ENCODE measurements at regions not wholly inside any gene's neighbourhood (a gene's known extent, or its start where the extent isn't known, plus 50 kb on each side); places are given as distances from the start of the nearest gene placed in this dataset.
"Not testable (repeated sequence)": the region's sequence is repeated elsewhere in the genome, so short reads cannot be mapped to it uniquely, and the experiment has no call there.

DNA sequence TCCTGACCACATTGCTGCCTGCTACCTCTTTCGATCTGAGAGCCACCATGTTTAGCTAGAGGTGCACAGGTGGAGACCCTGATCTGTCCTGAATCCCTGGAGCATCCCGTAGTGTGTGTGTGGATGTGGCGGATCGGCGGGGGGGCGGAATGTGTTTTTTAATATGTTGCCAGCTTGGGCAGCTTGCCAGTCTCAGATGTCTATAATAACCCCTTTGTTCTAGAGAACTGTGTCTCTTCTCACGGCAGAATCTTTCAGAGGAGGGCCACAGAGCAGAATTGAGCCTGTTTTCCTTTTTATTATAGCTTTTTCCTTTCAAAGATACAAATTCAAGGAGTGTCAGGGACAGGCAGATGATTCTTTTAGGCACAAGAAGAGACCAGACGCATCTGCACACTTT lies 934.1 kb upstream of the KLHL29 start:
- Mint-ChIP-seq H3K4me3 (no peak overlapping the region), H3K4me1 (ENCODE audit: low read depth) (no peaks in the 10 kb centered on the region), H3K27ac (no peak overlapping the region), H3K36me3 (ENCODE audit: low read depth) (no peaks in the 10 kb centered on the region), H3K27me3 (no peaks in the 10 kb centered on the region), H3K9me3 (peaks cover 5% of the 10 kb centered on the region)
- DNase-seq = no peak

GRCh38 chr2:22454826-22455485 lies 930.0 kb upstream of the KLHL29 start:
- no peak overlapping the region for H3K27ac Mint-ChIP-seq
- H3K27me3 Mint-ChIP-seq = no peaks in the 10 kb centered on the region
- no peaks in the 10 kb centered on the region for H3K36me3 Mint-ChIP-seq (ENCODE audit: low read depth)
- no peaks in the 10 kb centered on the region for H3K4me1 Mint-ChIP-seq (ENCODE audit: low read depth)
- H3K9me3 Mint-ChIP-seq = peaks cover 2% of the 10 kb centered on the region
- no peak overlapping the region for H3K4me3 Mint-ChIP-seq
- no peak for DNase-seq

GRCh38 chr2:22458440-22458839 lies 926.5 kb upstream of the KLHL29 start:
- no peak for DNase-seq
- H3K9me3 Mint-ChIP-seq = peaks cover 2% of the 10 kb centered on the region
- H3K36me3 Mint-ChIP-seq (ENCODE audit: low read depth) = no peaks in the 10 kb centered on the region
- H3K27ac Mint-ChIP-seq = no peak overlapping the region
- H3K4me1 Mint-ChIP-seq (ENCODE audit: low read depth) = no peaks in the 10 kb centered on the region
- H3K27me3 Mint-ChIP-seq = no peaks in the 10 kb centered on the region
- H3K4me3 Mint-ChIP-seq = no peak overlapping the region

DNA sequence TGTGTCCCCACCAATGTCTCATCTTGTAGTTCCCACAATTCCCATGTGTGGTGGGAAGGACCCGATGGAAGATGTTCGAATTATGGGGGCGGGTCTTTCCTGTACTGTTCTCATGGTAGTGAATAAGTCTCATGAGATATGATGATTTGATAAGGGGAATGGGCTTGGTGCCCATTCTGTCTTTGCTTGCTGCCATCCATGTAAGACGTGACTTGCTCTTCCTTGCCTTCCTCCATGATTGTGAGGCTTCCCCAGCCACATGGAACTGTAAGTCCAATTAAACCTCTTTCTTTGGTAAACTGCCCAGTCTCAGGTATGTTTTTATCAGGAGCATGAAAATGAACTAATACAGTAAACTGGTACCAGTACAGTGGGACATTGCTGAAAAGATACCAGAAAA lies 909.9 kb upstream of the KLHL29 start:
- not testable (repeated sequence) for H3K27me3 Mint-ChIP-seq; H3K36me3 Mint-ChIP-seq (ENCODE audit: low read depth); H3K27ac Mint-ChIP-seq

DNA sequence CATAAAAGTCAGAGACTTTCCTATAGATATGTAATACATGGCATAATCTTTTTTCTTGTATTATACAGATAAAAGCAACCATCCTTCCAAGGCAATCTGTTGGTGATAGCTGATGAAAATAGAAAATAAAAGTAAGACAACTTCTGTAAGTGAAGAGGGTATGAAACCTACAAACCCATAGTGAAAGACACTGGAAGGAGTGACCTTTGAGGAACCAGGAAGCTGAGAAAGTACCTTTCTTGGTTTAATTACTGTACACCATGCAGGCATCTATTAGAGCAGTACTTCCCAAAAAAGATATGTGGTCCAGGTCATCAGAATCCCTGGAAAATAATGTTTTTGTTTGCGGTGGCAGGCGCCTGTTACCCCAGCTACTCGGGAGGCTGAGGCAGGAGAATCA lies 906.6 kb upstream of the KLHL29 start:
- no peaks in the 10 kb centered on the region for H3K36me3 Mint-ChIP-seq (ENCODE audit: low read depth)
- no peak overlapping the region for H3K27ac Mint-ChIP-seq
- H3K27me3 Mint-ChIP-seq = no peaks in the 10 kb centered on the region
- no peaks in the 10 kb centered on the region for H3K4me1 Mint-ChIP-seq (ENCODE audit: low read depth)
- H3K4me3 Mint-ChIP-seq = no peak overlapping the region
- no peak for DNase-seq
- peaks cover 39% of the 10 kb centered on the region for H3K9me3 Mint-ChIP-seq

More for the DNA sequence above, 909.9 kb upstream of the KLHL29 start:
- not testable (repeated sequence) for H3K4me3 Mint-ChIP-seq; H3K4me1 Mint-ChIP-seq (ENCODE audit: low read depth); DNase-seq
- peaks cover 30% of the 10 kb centered on the region for H3K9me3 Mint-ChIP-seq

DNA sequence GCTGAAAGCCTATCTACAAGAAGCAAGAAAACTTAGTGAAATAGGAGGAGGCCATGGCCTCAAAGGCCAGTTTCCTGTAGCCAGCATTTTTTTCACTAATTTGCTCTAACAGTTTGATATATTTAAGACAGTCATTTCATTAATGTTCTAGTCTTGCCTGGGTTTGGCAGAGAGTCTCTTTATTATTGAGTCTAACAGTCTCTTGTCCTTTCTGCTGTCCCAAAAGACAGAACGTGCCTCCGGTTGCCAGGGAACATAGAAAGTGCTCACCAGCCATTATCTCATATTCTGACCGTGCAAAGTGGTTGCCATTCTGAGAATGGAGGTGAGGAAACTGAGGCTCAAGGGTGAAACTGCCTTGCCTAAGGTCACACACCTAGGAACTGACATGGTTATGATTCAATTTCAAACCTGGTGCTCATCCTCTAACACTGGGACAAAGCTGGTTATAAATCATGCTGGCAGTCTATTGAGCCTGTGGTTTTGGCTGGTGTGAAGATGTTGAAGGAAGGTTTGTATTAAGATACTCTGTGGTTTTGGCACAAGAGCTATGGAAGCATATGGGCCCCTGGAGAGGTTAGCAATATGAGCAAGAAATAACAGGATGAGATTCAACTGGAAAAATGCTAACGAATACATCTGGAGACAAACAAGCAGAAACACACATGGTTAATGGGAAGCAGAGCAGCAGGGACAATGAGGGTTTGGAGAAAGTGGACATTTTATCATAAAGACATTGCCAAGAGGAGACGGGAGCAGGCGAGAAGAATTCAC lies 903.3 kb upstream of the KLHL29 start:
- Mint-ChIP-seq H3K9me3 (peaks cover 27% of the 10 kb centered on the region), H3K27me3 (no peaks in the 10 kb centered on the region), H3K36me3 (ENCODE audit: low read depth) (no peaks in the 10 kb centered on the region), H3K27ac (no peak overlapping the region), H3K4me3 (no peak overlapping the region), H3K4me1 (ENCODE audit: low read depth) (no peaks in the 10 kb centered on the region)
- no peak for DNase-seq

DNA sequence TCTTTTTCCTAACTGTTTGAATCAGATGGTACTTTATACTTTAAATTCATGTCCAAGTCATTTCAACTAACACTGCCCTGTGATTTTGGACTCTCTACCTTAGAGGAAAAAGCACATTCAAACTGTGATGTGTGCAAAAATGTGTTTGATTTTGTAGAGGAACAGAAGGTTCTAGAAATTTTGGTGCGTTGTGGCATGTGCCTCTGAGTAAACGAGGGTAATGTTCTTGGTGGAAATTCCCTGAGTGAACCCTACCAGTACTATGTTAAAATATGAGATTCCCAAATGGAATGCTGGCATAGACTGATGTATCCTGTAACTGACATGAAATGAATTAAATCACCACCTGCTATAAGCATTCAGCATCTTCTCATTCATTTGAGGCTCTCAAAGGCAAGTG lies 901.9 kb upstream of the KLHL29 start:
- Mint-ChIP-seq H3K27me3 (no peaks in the 10 kb centered on the region), H3K36me3 (ENCODE audit: low read depth) (no peaks in the 10 kb centered on the region), H3K27ac (no peak overlapping the region), H3K4me3 (no peak overlapping the region), H3K9me3 (peaks cover 15% of the 10 kb centered on the region), H3K4me1 (ENCODE audit: low read depth) (no peaks in the 10 kb centered on the region)
- DNase-seq = no peak

GRCh38 chr2:22485486-22485885 lies 899.5 kb upstream of the KLHL29 start:
- Mint-ChIP-seq H3K4me1 (ENCODE audit: low read depth) (no peaks in the 10 kb centered on the region), H3K27ac (no peak overlapping the region), H3K9me3 (peaks cover 19% of the 10 kb centered on the region), H3K27me3 (no peaks in the 10 kb centered on the region), H3K4me3 (no peak overlapping the region), H3K36me3 (ENCODE audit: low read depth) (no peaks in the 10 kb centered on the region)
- DNase-seq = no peak

- H3K36me3 Mint-ChIP-seq (ENCODE audit: low read depth) = no peaks in the 10 kb centered on the region
- peaks cover 14% of the 10 kb centered on the region for H3K9me3 Mint-ChIP-seq
- no peaks in the 10 kb centered on the region for H3K27me3 Mint-ChIP-seq
- H3K4me1 Mint-ChIP-seq (ENCODE audit: low read depth) = no peaks in the 10 kb centered on the region
- no peak overlapping the region for H3K27ac Mint-ChIP-seq
- no peak overlapping the region for H3K4me3 Mint-ChIP-seq
- no peak for DNase-seq
Measured at GRCh38 chr2:22486343-22486742, 898.6 kb upstream of the KLHL29 start.

DNA sequence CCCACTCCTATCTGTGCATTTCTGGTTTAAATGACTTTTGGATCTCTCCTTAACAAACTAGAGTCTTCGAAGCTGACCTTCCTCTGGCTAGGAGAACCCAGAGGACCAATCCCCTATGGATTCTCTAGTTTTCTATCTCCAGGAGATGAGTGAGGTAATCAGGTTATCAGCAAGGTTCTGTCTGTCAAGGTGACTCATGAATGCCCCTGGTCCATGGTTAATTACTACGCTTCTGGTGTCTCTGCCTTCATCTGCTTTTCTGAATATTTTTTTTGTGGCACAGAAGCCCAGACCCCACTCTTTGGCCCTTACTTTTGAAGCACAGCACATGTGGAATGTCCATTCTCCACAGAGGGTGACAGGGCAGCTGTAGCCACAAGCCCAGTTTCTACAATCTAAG lies 897.9 kb upstream of the KLHL29 start:
- no peaks in the 10 kb centered on the region for H3K4me1 Mint-ChIP-seq (ENCODE audit: low read depth)

GRCh38 chr2:22487541-22487940 lies 897.4 kb upstream of the KLHL29 start:
- no peak overlapping the region for H3K4me3 Mint-ChIP-seq
- no peaks in the 10 kb centered on the region for H3K4me1 Mint-ChIP-seq (ENCODE audit: low read depth)
- H3K36me3 Mint-ChIP-seq (ENCODE audit: low read depth) = no peaks in the 10 kb centered on the region
- peaks cover 9% of the 10 kb centered on the region for H3K9me3 Mint-ChIP-seq
- H3K27ac Mint-ChIP-seq = no peak overlapping the region
- H3K27me3 Mint-ChIP-seq = no peaks in the 10 kb centered on the region
- no peak for DNase-seq

More for the DNA sequence above, 897.9 kb upstream of the KLHL29 start:
- Mint-ChIP-seq H3K27ac (no peak overlapping the region), H3K4me3 (no peak overlapping the region), H3K9me3 (peaks cover 12% of the 10 kb centered on the region), H3K27me3 (no peaks in the 10 kb centered on the region), H3K36me3 (ENCODE audit: low read depth) (no peaks in the 10 kb centered on the region)
- DNase-seq = no peak

DNA sequence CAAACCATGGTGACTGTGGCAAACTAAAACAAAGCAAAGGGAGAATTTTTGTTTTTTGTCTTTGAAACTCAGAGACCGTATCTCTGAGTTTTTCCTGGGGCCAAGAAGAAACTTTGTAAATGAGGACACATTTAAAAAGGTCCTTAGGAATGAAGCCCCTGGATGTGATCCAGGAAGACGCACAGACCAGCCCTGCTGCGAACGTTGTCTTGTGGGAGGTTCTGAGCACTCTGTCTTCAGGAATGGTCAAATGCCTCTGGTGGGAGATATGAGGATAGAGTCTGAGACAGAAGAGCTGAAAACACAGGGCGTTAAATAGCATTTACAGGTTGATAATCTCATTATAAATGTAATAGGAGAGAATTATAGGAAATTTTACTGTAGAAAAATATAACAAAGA lies 893.5 kb upstream of the KLHL29 start:
- Mint-ChIP-seq H3K36me3 (ENCODE audit: low read depth) (no peaks in the 10 kb centered on the region), H3K4me3 (no peak overlapping the region), H3K9me3 (peaks cover 12% of the 10 kb centered on the region), H3K27me3 (no peaks in the 10 kb centered on the region), H3K27ac (no peak overlapping the region), H3K4me1 (ENCODE audit: low read depth) (no peaks in the 10 kb centered on the region)
- DNase-seq = no peak

DNA sequence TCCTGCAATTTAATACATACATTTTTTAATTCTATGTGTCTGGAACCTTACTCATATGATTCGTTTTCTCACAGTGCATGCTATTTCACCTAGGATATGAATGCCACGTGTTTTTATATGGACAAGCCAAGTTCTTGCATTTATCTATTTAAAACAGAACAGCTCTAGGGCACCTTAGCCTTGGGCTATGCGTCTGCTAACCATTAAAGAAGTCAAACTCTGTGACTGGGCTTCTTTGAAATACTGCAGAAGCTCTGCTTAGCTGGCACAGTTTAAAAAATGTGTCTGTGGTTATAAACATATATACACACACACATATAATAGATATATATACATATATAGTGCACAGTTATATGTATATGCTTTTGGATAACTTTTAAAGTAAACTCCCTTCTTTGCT lies 890.8 kb upstream of the KLHL29 start:
- no peak overlapping the region for H3K4me3 Mint-ChIP-seq
- H3K36me3 Mint-ChIP-seq (ENCODE audit: low read depth) = no peaks in the 10 kb centered on the region
- H3K4me1 Mint-ChIP-seq (ENCODE audit: low read depth) = no peaks in the 10 kb centered on the region
- no peak overlapping the region for H3K27ac Mint-ChIP-seq
- H3K9me3 Mint-ChIP-seq = peaks cover 12% of the 10 kb centered on the region
- no peak for DNase-seq
- H3K27me3 Mint-ChIP-seq = no peaks in the 10 kb centered on the region

- no peak for DNase-seq
- Mint-ChIP-seq H3K9me3 (peaks cover 11% of the 10 kb centered on the region), H3K27me3 (no peaks in the 10 kb centered on the region), H3K36me3 (ENCODE audit: low read depth) (no peaks in the 10 kb centered on the region), H3K4me3 (no peak overlapping the region), H3K4me1 (ENCODE audit: low read depth) (no peaks in the 10 kb centered on the region), H3K27ac (no peak overlapping the region)
Measured at GRCh38 chr2:22497064-22497463, 887.9 kb upstream of the KLHL29 start.

- Mint-ChIP-seq H3K9me3 (peaks cover 8% of the 10 kb centered on the region), H3K27me3 (no peaks in the 10 kb centered on the region), H3K4me1 (ENCODE audit: low read depth) (no peaks in the 10 kb centered on the region), H3K27ac (no peak overlapping the region), H3K36me3 (ENCODE audit: low read depth) (no peaks in the 10 kb centered on the region), H3K4me3 (no peak overlapping the region)
- no peak for DNase-seq
Measured at GRCh38 chr2:22497789-22498188, 887.2 kb upstream of the KLHL29 start.

Data from activated T-cell treated with anti-CD3 and anti-CD28 coated beads, Interleukin-2, amount 50 U/mL, for 24 hours (primary cell).